Lung (tissue), 11 donors: ENCODE measurements at regions not wholly inside any gene's neighbourhood (a gene's known extent, or its start where the extent isn't known, plus 50 kb on each side); places are given as distances from the start of the nearest gene placed in this dataset.

Experiments used
- ATAC-seq: fragments of 200-7000 bp; cut with Tn5 transposase; one replicate; pipeline ENCODE4 v1.9.1; 2020; ENCODE audit warnings: moderate number of reproducible peaks; ENCODE audit not compliant: insufficient read depth, low FRiP score
- DNase-seq, 3 donors: peaks; one replicate each; pipeline ENCODE4 v3.0.0-alpha.2; 2013 to 2017
- H3K27ac ChIP-seq, 2 donors: one replicate each; pipeline ENCODE4 v1.5.1; 2013; ENCODE audit warnings: mild to moderate bottlenecking in 2 of 2, moderate library complexity in 2 of 2, control low read depth in 1 of 2, inconsistent platforms in 1 of 2, low read depth in 1 of 2, low read length in 1 of 2
- H3K27me3 ChIP-seq, 3 donors: one replicate each; pipeline ENCODE4 v1.5.1; 2013; ENCODE audit warnings: low read length in 2 of 3; ENCODE audit not compliant: control insufficient read depth in 3 of 3, insufficient read depth in 3 of 3
- H3K36me3 ChIP-seq, 4 donors: one replicate each; pipeline ENCODE4 v1.5.1; 2013; ENCODE audit warnings: low read length in 4 of 4, mild to moderate bottlenecking in 1 of 4, moderate library complexity in 1 of 4; ENCODE audit not compliant: control insufficient read depth in 4 of 4, insufficient read depth in 4 of 4
- H3K4me1 ChIP-seq, 5 donors: one replicate each; pipeline ENCODE4 v1.5.1; 2013; ENCODE audit warnings: low read length in 5 of 5, mild to moderate bottlenecking in 2 of 5, moderate library complexity in 1 of 5; ENCODE audit not compliant: control insufficient read depth in 5 of 5, insufficient read depth in 5 of 5
- H3K4me3 ChIP-seq: one replicate; pipeline ENCODE4 v1.5.1; 2013; ENCODE audit warnings: mild to moderate bottlenecking, control low read depth, moderate library complexity
- H3K9ac ChIP-seq, 2 donors: one replicate each; pipeline ENCODE4 v1.5.1; 2013; ENCODE audit warnings: low read length in 2 of 2, control low read depth in 1 of 2; ENCODE audit not compliant: insufficient read depth in 1 of 2
- H3K9me3 ChIP-seq, 4 donors: one replicate each; pipeline ENCODE4 v1.5.1; 2013; ENCODE audit warnings: low read length in 3 of 4, mild to moderate bottlenecking in 1 of 4, moderate library complexity in 1 of 4; ENCODE audit not compliant: control insufficient read depth in 4 of 4, insufficient read depth in 3 of 4
- WGBS, 2 donors: extraction: QIAGEN DNeasy Blood & Tissue Kit; methylation state at CpG; one replicate each; pipeline ENCODE4 v1.1.7; 2013; 5-methylcytosine and 5-hydroxymethylcytosine counted together
- TF ChIP-seq, protein P1 (sequence below): IDR thresholded peaks from 2 replicates; pipeline ENCODE4 v1.5.1; 2012; ENCODE audit warnings: mild to moderate bottlenecking; ENCODE audit errors: control extremely low read depth, extremely low read depth
- donor health status: control.
- donor health status: control.
- donor health status: Bipolar disorder and iron deficiency.
- donor health status: healthy.
- donor health status: DM: yes; HTN: yes; CAD: no.

DNA sequence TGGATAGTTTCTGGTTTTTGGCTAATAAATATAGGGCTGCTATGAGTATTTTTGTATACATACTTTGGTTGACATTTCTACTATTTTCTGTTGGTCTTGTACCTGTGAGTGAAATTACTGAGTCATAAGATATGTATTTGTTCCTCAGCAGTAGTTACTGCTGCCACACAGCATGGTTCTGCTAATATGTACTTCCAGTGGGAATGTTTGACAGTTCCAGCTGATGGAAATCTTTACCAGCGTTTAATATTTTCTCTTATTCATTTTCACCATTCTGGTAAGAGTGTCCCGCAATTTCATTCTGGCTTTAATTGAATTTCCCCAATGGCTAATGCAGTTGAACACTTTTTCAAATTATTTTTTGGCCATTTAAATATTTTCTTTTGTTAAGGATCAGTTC, 57.9 kb upstream of the IL1R1 start:
- H3K27ac ChIP-seq, result no peak overlapping the region
- WGBS, 2 donors, result 71 to 82% methylated on average over 2 of the region's 2 CpGs
- H3K4me1 ChIP-seq, result peaks cover 4 to 41% (median 5%) of the 10 kb centered on the region in 5 donors
- no peaks in the 10 kb centered on the region for H3K36me3 ChIP-seq
- peaks cover 0 to 2% (median 0%) of the 10 kb centered on the region in 4 donors for H3K9me3 ChIP-seq
- no peak overlapping the region for H3K4me3 ChIP-seq
- H3K27me3 ChIP-seq, result no peaks in the 10 kb centered on the region
- ATAC-seq (no peak), DNase-seq (no peak)
- TF ChIP-seq, protein P1, sequence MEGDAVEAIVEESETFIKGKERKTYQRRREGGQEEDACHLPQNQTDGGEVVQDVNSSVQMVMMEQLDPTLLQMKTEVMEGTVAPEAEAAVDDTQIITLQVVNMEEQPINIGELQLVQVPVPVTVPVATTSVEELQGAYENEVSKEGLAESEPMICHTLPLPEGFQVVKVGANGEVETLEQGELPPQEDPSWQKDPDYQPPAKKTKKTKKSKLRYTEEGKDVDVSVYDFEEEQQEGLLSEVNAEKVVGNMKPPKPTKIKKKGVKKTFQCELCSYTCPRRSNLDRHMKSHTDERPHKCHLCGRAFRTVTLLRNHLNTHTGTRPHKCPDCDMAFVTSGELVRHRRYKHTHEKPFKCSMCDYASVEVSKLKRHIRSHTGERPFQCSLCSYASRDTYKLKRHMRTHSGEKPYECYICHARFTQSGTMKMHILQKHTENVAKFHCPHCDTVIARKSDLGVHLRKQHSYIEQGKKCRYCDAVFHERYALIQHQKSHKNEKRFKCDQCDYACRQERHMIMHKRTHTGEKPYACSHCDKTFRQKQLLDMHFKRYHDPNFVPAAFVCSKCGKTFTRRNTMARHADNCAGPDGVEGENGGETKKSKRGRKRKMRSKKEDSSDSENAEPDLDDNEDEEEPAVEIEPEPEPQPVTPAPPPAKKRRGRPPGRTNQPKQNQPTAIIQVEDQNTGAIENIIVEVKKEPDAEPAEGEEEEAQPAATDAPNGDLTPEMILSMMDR, result no peak
- H3K9ac ChIP-seq, result no peak overlapping the region

- TF ChIP-seq, protein P1, result no peak
- Histone ChIP-seq H3K27me3 (no peaks in the 10 kb centered on the region), H3K4me1 (peaks cover 4 to 41% (median 5%) of the 10 kb centered on the region in 5 donors), H3K4me3 (no peak overlapping the region), H3K36me3 (no peaks in the 10 kb centered on the region), H3K9ac (no peak overlapping the region), H3K9me3 (peaks cover 0 to 2% (median 0%) of the 10 kb centered on the region in 4 donors), H3K27ac (no peak overlapping the region)
- ATAC-seq (no peak), DNase-seq (no peak)
- WGBS, 2 donors, result 96 to 97% methylated on average over 1 of the region's 1 CpG
Measured at GRCh38 chr2:102085238-102085637, 57.3 kb upstream of the IL1R1 start.

DNA sequence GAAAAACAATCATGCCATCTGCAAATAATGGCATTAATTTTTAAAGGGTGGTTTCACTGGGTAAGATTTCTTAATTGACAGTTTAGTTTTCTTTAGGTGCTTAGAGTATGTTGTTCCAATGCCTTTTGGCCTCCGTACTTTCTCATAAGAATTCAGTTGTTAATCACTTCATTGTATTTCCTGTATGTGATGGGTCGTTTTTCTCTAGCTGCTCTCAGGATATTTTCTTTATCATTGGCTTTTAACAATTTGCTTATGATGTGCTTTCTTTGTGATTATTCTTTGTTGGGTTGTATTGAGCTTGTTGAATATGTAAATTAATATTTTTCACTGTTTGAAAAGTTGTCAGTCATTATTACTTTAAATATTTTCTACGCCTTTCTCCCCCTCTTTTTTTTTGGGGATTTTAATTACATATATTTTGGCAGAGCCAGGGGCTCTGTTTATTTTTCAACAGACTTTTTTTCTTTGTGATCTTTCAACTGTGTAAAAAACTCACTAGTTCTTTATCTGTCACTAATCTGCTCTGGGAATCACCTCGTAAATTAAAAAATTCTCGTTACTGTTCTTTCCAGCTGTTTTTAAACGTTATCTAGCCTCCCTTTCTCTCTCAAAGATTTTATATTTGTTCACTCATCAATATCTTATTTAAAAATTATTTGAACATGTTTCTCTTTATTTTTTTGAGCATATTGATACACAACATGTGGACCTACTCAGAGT, 56.2 kb upstream of the IL1R1 start:
- DNase-seq, result peak in 2 of 3 donors; percentile 61 to 69
- WGBS, 2 donors, result 69 to 74% methylated on average over 6 of the region's 6 CpGs

More for the DNA sequence above, 56.2 kb upstream of the IL1R1 start:
- H3K9me3 ChIP-seq, result peaks cover 0 to 2% (median 0%) of the 10 kb centered on the region in 4 donors
- no peak overlapping the region for H3K27ac ChIP-seq
- no peak overlapping the region for H3K9ac ChIP-seq
- H3K4me1 ChIP-seq, result peaks cover 2 to 38% (median 5%) of the 10 kb centered on the region in 5 donors
- no peak for ATAC-seq
- H3K36me3 ChIP-seq, result no peaks in the 10 kb centered on the region
- H3K27me3 ChIP-seq, result no peaks in the 10 kb centered on the region
- H3K4me3 ChIP-seq, result no peak overlapping the region
- TF ChIP-seq, protein P1, result no peak
